Endothelial cell of umbilical vein (primary cell): ENCODE measurements at regions not wholly inside any gene's neighbourhood (a gene's known extent, or its start where the extent isn't known, plus 50 kb on each side); places are given as distances from the start of the nearest gene placed in this dataset.

Experiments
- BruUV-seq: library from RNA; stranded (reverse); fragments of 400-500 nt; replicated peaks from 2 replicates; lab custom pipeline; 2021; lab: Mats Ljungman, UMichigan
- CTCF ChIA-PET: fragments of 300-600, 350-600 bp; sonication (Branson Sonifier 250); formaldehyde crosslinking; loops from one replicate; lab custom pipeline; 2021; ENCODE audit warnings: antibody characterized with exemption, inconsistent platforms; lab: Charles Lee
- POLR2A ChIA-PET: fragments of 300-600, 350-600 bp; sonication (Branson Sonifier 250); formaldehyde crosslinking; loops from one replicate; lab custom pipeline; 2021; ENCODE audit warnings: antibody characterized with exemption, inconsistent platforms; lab: Charles Lee
- DNase-seq: peaks from one replicate; pipeline ENCODE4 v3.0.0-alpha.2; 2011; ENCODE audit warnings: low read depth, low spot score
- FAIRE-seq: peaks from 2 replicates; lab custom pipeline; 2011; peaks lifted over from hg19 to GRCh38; lab: Jason Lieb, UNC
- H2AFZ ChIP-seq: 2 replicates; pipeline ENCODE4 v1.6.0; 2012; ENCODE audit warnings: low read depth, low read length, control low read depth, inconsistent platforms
- H3K27ac ChIP-seq: 2 replicates; pipeline ENCODE4 v1.5.1; 2011; ENCODE audit warnings: low read depth, mild to moderate bottlenecking, control low read depth, low read length, moderate library complexity; ENCODE audit not compliant: insufficient read depth
- H3K27me3 ChIP-seq, 2 experiments: 2 replicates each; pipeline versions ENCODE4 v1.6.0 to v1.6.1; 2011; ENCODE audit warnings: low read length in 2 of 2, mixed read lengths in 1 of 2; ENCODE audit not compliant: control insufficient read depth in 2 of 2, insufficient read depth in 2 of 2
- H3K36me3 ChIP-seq, 2 experiments: 2 replicates in 1 of 2; 3 replicates in 1 of 2; pipeline ENCODE4 v1.5.1; 2011; ENCODE audit warnings: low read length in 2 of 2, mild to moderate bottlenecking in 1 of 2, moderate library complexity in 1 of 2; ENCODE audit not compliant: control insufficient read depth in 2 of 2, insufficient read depth in 2 of 2; ENCODE audit errors: extremely low read depth in 1 of 2
- H3K4me1 ChIP-seq: 3 replicates; pipeline ENCODE4 v1.5.1; 2011; ENCODE audit warnings: mild to moderate bottlenecking, low read length; ENCODE audit not compliant: control insufficient read depth, insufficient read depth; ENCODE audit errors: extremely low read depth
- H3K4me2 ChIP-seq: 2 replicates; pipeline ENCODE4 v1.6.1; 2011; ENCODE audit warnings: low read length, control low read depth, mixed read lengths; ENCODE audit not compliant: insufficient read depth
- H3K4me3 ChIP-seq, 3 experiments: fragments of 200-600 bp in 1 of 3; sonication (generic), shearing (Covaris generic) in 1 of 3; replicated peaks in 1 of 3; 2 replicates each; pipeline ENCODE4 v1.5.1; 2011 to 2016; ENCODE audit warnings: control low read depth in 3 of 3, low read length in 3 of 3, mild to moderate bottlenecking in 2 of 3, inconsistent platforms in 1 of 3, low read depth in 1 of 3, moderate library complexity in 1 of 3; ENCODE audit not compliant: insufficient read depth in 1 of 3
- H3K79me2 ChIP-seq: 2 replicates; pipeline ENCODE4 v1.6.0; 2012; ENCODE audit warnings: low read length, inconsistent platforms; ENCODE audit not compliant: control insufficient read depth, insufficient read depth
- H3K9ac ChIP-seq: replicated peaks from 2 replicates; pipeline ENCODE3; 2011; ENCODE audit warnings: low read length, control low read depth; ENCODE audit not compliant: insufficient read depth; ENCODE audit errors: extremely low read depth
- H3K9me1 ChIP-seq: replicated peaks from 3 replicates; pipeline ENCODE4 v1.6.0; 2011; ENCODE audit warnings: mild to moderate bottlenecking, low read length; ENCODE audit not compliant: control insufficient read depth, insufficient read depth; ENCODE audit errors: extremely low read depth
- H3K9me3 ChIP-seq: replicated peaks from 2 replicates; pipeline ENCODE4 v1.5.1; 2012; ENCODE audit warnings: low read length, inconsistent platforms; ENCODE audit not compliant: control insufficient read depth, insufficient read depth
- H4K20me1 ChIP-seq: replicated peaks from 2 replicates; pipeline ENCODE3; 2011; ENCODE audit warnings: mild to moderate bottlenecking, low read length; ENCODE audit not compliant: control insufficient read depth, insufficient read depth; ENCODE audit errors: extremely low read depth
- CTCF ChIP-seq, 2 donors: IDR thresholded peaks; 1 replicate in 1 of 2; 2 replicates in 1 of 2; pipeline ENCODE4 v1.5.1; 2011; ENCODE audit warnings: low read length in 2 of 2, mild to moderate bottlenecking in 2 of 2, moderate library complexity in 2 of 2, control low read depth in 1 of 2, inconsistent platforms in 1 of 2, low read depth in 1 of 2; ENCODE audit not compliant: insufficient read depth in 1 of 2; ENCODE audit errors: extremely low read depth in 1 of 2
- EZH2 ChIP-seq: IDR thresholded peaks from 2 replicates; pipeline ENCODE4 v1.6.1; 2012; ENCODE audit warnings: borderline replicate concordance, low read depth, mild to moderate bottlenecking, moderate library complexity, low read length, inconsistent platforms; ENCODE audit not compliant: severe bottlenecking
- FOS ChIP-seq: IDR thresholded peaks from 2 replicates; pipeline ENCODE4 v1.6.1; 2011; ENCODE audit warnings: mild to moderate bottlenecking, low read length, moderate library complexity, borderline replicate concordance; ENCODE audit not compliant: insufficient read depth
- GATA2 ChIP-seq: IDR thresholded peaks from 2 replicates; pipeline ENCODE4 v1.7.0; 2011; ENCODE audit warnings: low read depth, mild to moderate bottlenecking, moderate library complexity, mixed read lengths, low read length; ENCODE audit not compliant: insufficient read length, insufficient read depth
- JUN ChIP-seq: IDR thresholded peaks from 2 replicates; pipeline ENCODE4 v1.6.1; 2011; ENCODE audit warnings: borderline replicate concordance, low read depth; ENCODE audit not compliant: insufficient read length, insufficient read depth
- MAX ChIP-seq: IDR thresholded peaks from 2 replicates; pipeline ENCODE4 v1.6.1; 2011; ENCODE audit not compliant: insufficient read depth, insufficient read length
- MYC ChIP-seq: IDR thresholded peaks from one replicate; pipeline ENCODE4 v1.6.1; 2011; ENCODE audit warnings: mild to moderate bottlenecking, low read depth, low read length
- POLR2A ChIP-seq: IDR thresholded peaks from 2 replicates; pipeline ENCODE4 v1.6.1; 2012; ENCODE audit warnings: low read depth, mild to moderate bottlenecking, control low read depth, low read length
- POLR2AphosphoS5 ChIP-seq: IDR thresholded peaks from 2 replicates; pipeline ENCODE4 v1.6.1; 2012; ENCODE audit warnings: low read depth, mild to moderate bottlenecking, control low read depth, low read length, moderate library complexity; ENCODE audit not compliant: insufficient read depth
- dilution Hi-C: fragments of 300-500 bp; cut with MboI; formaldehyde crosslinking; loops from one replicate; pipeline ENCODE4 v1.15.0; 2019; ENCODE audit warnings: low sequenced_read_pairs; ENCODE audit not compliant: extremely low pct_ligation_motif_present
- intact Hi-C: fragments of 100-400 bp; cut with micrococcal nuclease; formaldehyde crosslinking; loops from one replicate; pipeline ENCODE4 v1.10.0; 2022

- Histone ChIP-seq H3K4me3 (no peak overlapping the region), H3K9ac (no peak overlapping the region), H2AFZ (no peak overlapping the region), H3K4me1 (no peaks in the 10 kb centered on the region), H4K20me1 (no peaks in the 10 kb centered on the region), H3K27ac (no peak overlapping the region), H3K4me2 (no peak overlapping the region), H3K36me3 (no peaks in the 10 kb centered on the region), H3K9me1 (no peaks in the 10 kb centered on the region), H3K9me3 (no peaks in the 10 kb centered on the region), H3K79me2 (no peaks in the 10 kb centered on the region), H3K27me3 (no peaks in the 10 kb centered on the region)
- intact Hi-C loops (no loop called here), dilution Hi-C loops (no loop called here)
- FAIRE-seq (no peak), DNase-seq (no peak)
- ChIA-PET CTCF (interaction anchor here (1.0 kb wide), 1 partner anchor 8 kb away, joined by 4 read pairs; no protein-coding TSS in a partner anchor), POLR2A (no interaction called here)
- TF ChIP-seq GATA2 (no peak), POLR2A (no peak), POLR2AphosphoS5 (no peak), EZH2 (no peak), MYC (no peak), MAX (no peak), FOS (no peak), CTCF (IDR thresholded peaks at IDR 0.05; ENCODE audit: extremely low read depth in 1 of 2, insufficient read depth in 1 of 2, low read depth in 1 of 2, low read length in 2 of 2) (no peak), JUN (no peak)
- BruUV-seq = no TSS peak
These were observed 362.0 kb upstream of the TMCO5A start for GRCh38 chr15:37572401-37572800.
